OCI-LY7 (cell line): ENCODE measurements at regions not wholly inside any gene's neighbourhood (a gene's known extent, or its start where the extent isn't known, plus 50 kb on each side); places are given as distances from the start of the nearest gene placed in this dataset.

Experiments used
- BruUV-seq: library from RNA; stranded (reverse); fragments of 400-500 nt; replicated peaks from 2 replicates; lab custom pipeline; 2021; lab: Mats Ljungman, UMichigan
- CTCF ChIA-PET: fragments of 300-600 bp; sonication (Branson Sonifier 250); formaldehyde crosslinking; loops from one replicate; lab custom pipeline; 2022; ENCODE audit warnings: antibody characterized with exemption; ENCODE audit not compliant: unreplicated experiment; lab: Charles Lee
- POLR2A ChIA-PET: fragments of 300-600 bp; sonication (Branson Sonifier 250); formaldehyde crosslinking; loops from one replicate; lab custom pipeline; 2022; ENCODE audit warnings: antibody characterized with exemption; lab: Charles Lee
- DNase-seq: peaks from one replicate; pipeline ENCODE4 v3.0.0-alpha.2; 2015; ENCODE audit warnings: low spot score
- H2AFZ ChIP-seq: fragments of 200-600 bp; sonication (generic), shearing (Covaris generic); 2 replicates; pipeline ENCODE4 v1.6.1; 2014; ENCODE audit warnings: mild to moderate bottlenecking, antibody characterized with exemption, low read length, moderate library complexity
- H3K27ac ChIP-seq: fragments of 200-600 bp; sonication (generic); 2 replicates; pipeline ENCODE4 v1.5.1; 2014; ENCODE audit warnings: mixed run types, low read depth, mild to moderate bottlenecking, moderate library complexity, low read length, inconsistent platforms; ENCODE audit not compliant: poor library complexity, severe bottlenecking
- H3K36me3 ChIP-seq: fragments of 200-600 bp; sonication (generic); 2 replicates; pipeline ENCODE4 v1.6.1; 2014; ENCODE audit warnings: mild to moderate bottlenecking, antibody characterized with exemption, low read length, moderate library complexity, mixed read lengths; ENCODE audit not compliant: insufficient read depth
- H3K4me1 ChIP-seq: fragments of 200-600 bp; sonication (generic); 2 replicates; pipeline ENCODE4 v1.5.1; 2014; ENCODE audit warnings: mild to moderate bottlenecking, low read length; ENCODE audit not compliant: insufficient read depth, poor library complexity, severe bottlenecking
- H3K4me2 ChIP-seq: fragments of 200-600 bp; sonication (generic); 2 replicates; pipeline ENCODE4 v1.6.1; 2014; ENCODE audit warnings: mild to moderate bottlenecking, low read length
- H3K4me3 ChIP-seq: fragments of 200-600 bp; sonication (generic); 2 replicates; pipeline ENCODE4 v1.5.1; 2014; ENCODE audit warnings: mild to moderate bottlenecking, low read depth, low read length; ENCODE audit not compliant: poor library complexity, severe bottlenecking
- H3K79me2 ChIP-seq: fragments of 200-600 bp; sonication (generic); 2 replicates; pipeline ENCODE4 v1.6.1; 2016; ENCODE audit warnings: low read depth, mild to moderate bottlenecking, low read length, moderate library complexity, mixed read lengths; ENCODE audit not compliant: insufficient read depth
- H3K9me2 ChIP-seq: fragments of 200-600 bp; sonication (generic); 2 replicates; pipeline ENCODE4 v1.6.1; 2016; ENCODE audit warnings: mild to moderate bottlenecking, low read length, mixed read lengths; ENCODE audit not compliant: insufficient read depth
- H3K9me3 ChIP-seq: fragments of 200-600 bp; sonication (generic); 2 replicates; pipeline ENCODE4 v1.6.1; 2014; ENCODE audit warnings: mild to moderate bottlenecking, mixed run types, low read length, mixed read lengths
- H4K20me1 ChIP-seq: fragments of 200-600 bp; sonication (generic); 2 replicates; pipeline ENCODE4 v1.6.1; 2014; ENCODE audit warnings: mild to moderate bottlenecking, antibody characterized with exemption, low read length, moderate library complexity, mixed read lengths; ENCODE audit not compliant: insufficient read depth
- CTCF ChIP-seq: fragments of 200-600 bp; sonication (generic); conservative IDR thresholded peaks from 2 replicates; pipeline ENCODE4 v1.5.1; 2014; ENCODE audit warnings: mild to moderate bottlenecking, antibody characterized with exemption, low read length, moderate library complexity, mixed read lengths
- EZH2phosphoT487 ChIP-seq: fragments of 200-600 bp; sonication (generic); IDR thresholded peaks from 2 replicates; pipeline ENCODE4 v1.6.1; 2018; ENCODE audit warnings: low read depth, borderline replicate concordance, mild to moderate bottlenecking, mixed run types, antibody characterized with exemption, low read length, moderate library complexity, mixed read lengths
- intact Hi-C: fragments of 100-400 bp; cut with micrococcal nuclease; formaldehyde crosslinking; loops from one replicate; pipeline ENCODE4 v1.10.0; 2022; ENCODE audit not compliant: unreplicated experiment

GRCh38 chr2:6769346-6769745, 96.4 kb downstream of the CMPK2 start:
- no peak overlapping the region for H2AFZ ChIP-seq
- intact Hi-C loops = no loop called here
- no peaks in the 10 kb centered on the region for H3K9me3 ChIP-seq
- no TSS peak for BruUV-seq
- H3K4me3 ChIP-seq = no peak overlapping the region
- no peaks in the 10 kb centered on the region for H3K9me2 ChIP-seq
- H4K20me1 ChIP-seq = no peaks in the 10 kb centered on the region
- ChIA-PET POLR2A (no interaction called here), CTCF (no interaction called here)
- no peak overlapping the region for H3K4me2 ChIP-seq
- no peak for TF ChIP-seq EZH2phosphoT487
- TF ChIP-seq CTCF = no peak
- no peak overlapping the region for H3K27ac ChIP-seq
- no peaks in the 10 kb centered on the region for H3K79me2 ChIP-seq
- no peaks in the 10 kb centered on the region for H3K36me3 ChIP-seq
- H3K4me1 ChIP-seq = peaks cover 32% of the 10 kb centered on the region
- DNase-seq = no peak

GRCh38 chr2:6770006-6770405, 95.7 kb downstream of the CMPK2 start:
- Histone ChIP-seq H3K9me3 (no peaks in the 10 kb centered on the region), H3K36me3 (no peaks in the 10 kb centered on the region), H3K4me3 (no peak overlapping the region), H3K4me2 (no peak overlapping the region), H4K20me1 (no peaks in the 10 kb centered on the region), H3K9me2 (no peaks in the 10 kb centered on the region), H3K79me2 (no peaks in the 10 kb centered on the region), H3K4me1 (peaks cover 34% of the 10 kb centered on the region), H3K27ac (no peak overlapping the region), H2AFZ (no peak overlapping the region)
- intact Hi-C loops = loop anchor here (5.0 kb wide), 1 partner anchor 243 kb away; no protein-coding TSS in a partner anchor
- ChIA-PET CTCF (no interaction called here), POLR2A (no interaction called here)
- DNase-seq = no peak
- TF ChIP-seq EZH2phosphoT487 = no peak
- TF ChIP-seq CTCF = no peak
- BruUV-seq = no TSS peak

- POLR2A ChIA-PET = interaction anchor here (0.7 kb wide), 2 partner anchors 41 to 833 kb away, joined by 3 to 5 read pairs; no protein-coding TSS in a partner anchor
- Histone ChIP-seq H3K79me2 (no peaks in the 10 kb centered on the region), H3K9me3 (no peaks in the 10 kb centered on the region; the same call in 1 of the 2 replicates), H3K4me1 (peaks cover 34% of the 10 kb centered on the region), H3K27ac (no peak overlapping the region), H4K20me1 (no peaks in the 10 kb centered on the region), H3K36me3 (no peaks in the 10 kb centered on the region), H3K4me2 (peak overlapping the region; percentile 73), H3K9me2 (no peaks in the 10 kb centered on the region), H3K4me3 (peak overlapping the region; percentile 34), H2AFZ (peak overlapping the region; percentile 70)
- BruUV-seq = no TSS peak
- TF ChIP-seq EZH2phosphoT487 = no peak
- no peak for TF ChIP-seq CTCF
- DNase-seq = peak; percentile 46
- CTCF ChIA-PET = no interaction called here
- intact Hi-C loops = loop anchor here (2.0 to 5.0 kb wide), 2 partner anchors 57 to 245 kb away; no protein-coding TSS in a partner anchor
Measured at GRCh38 chr2:6771634-6772611, 93.8 kb downstream of the CMPK2 start.
